Esophagus (tissue), 2 donors: ENCODE measurements at regions not wholly inside any gene's neighbourhood (a gene's known extent, or its start where the extent isn't known, plus 50 kb on each side); places are given as distances from the start of the nearest gene placed in this dataset.

Experiments used
- H3K27ac ChIP-seq, 2 donors: one replicate each; pipeline ENCODE4 v1.5.1; 2013; ENCODE audit warnings: low read depth in 2 of 2, mild to moderate bottlenecking in 2 of 2, inconsistent platforms in 1 of 2, low read length in 1 of 2, moderate library complexity in 1 of 2
- H3K27me3 ChIP-seq, 2 donors: one replicate each; pipeline ENCODE4 v1.6.1; 2013; ENCODE audit warnings: low read length in 2 of 2, control low read depth in 1 of 2, mild to moderate bottlenecking in 1 of 2; ENCODE audit not compliant: insufficient read depth in 2 of 2, control insufficient read depth in 1 of 2
- H3K36me3 ChIP-seq, 2 donors: one replicate each; pipeline ENCODE4 v1.6.1; 2013; ENCODE audit warnings: low read length in 1 of 2; ENCODE audit not compliant: control insufficient read depth in 2 of 2, insufficient read depth in 2 of 2
- H3K4me1 ChIP-seq, 2 donors: one replicate each; pipeline ENCODE4 v1.6.1; 2013; ENCODE audit warnings: low read length in 1 of 2; ENCODE audit not compliant: control insufficient read depth in 2 of 2, insufficient read depth in 2 of 2
- H3K4me3 ChIP-seq, 2 donors: one replicate each; pipeline ENCODE4 v1.5.1; 2013; ENCODE audit warnings: low read length in 2 of 2, mild to moderate bottlenecking in 2 of 2, low read depth in 1 of 2, moderate library complexity in 1 of 2
- H3K9me3 ChIP-seq, 2 donors: one replicate each; pipeline ENCODE4 v1.6.1; 2013; ENCODE audit warnings: mild to moderate bottlenecking in 2 of 2, low read depth in 1 of 2, low read length in 1 of 2, moderate library complexity in 1 of 2; ENCODE audit not compliant: control insufficient read depth in 2 of 2, insufficient read depth in 1 of 2
- WGBS, 2 donors: extraction: QIAGEN DNeasy Blood & Tissue Kit; methylation state at CpG; one replicate each; pipeline ENCODE4 v1.1.7; 2013; 5-methylcytosine and 5-hydroxymethylcytosine counted together
- donor health status: healthy with polysubstance abuse.
- donor health status: Bipolar disorder and iron deficiency.

DNA sequence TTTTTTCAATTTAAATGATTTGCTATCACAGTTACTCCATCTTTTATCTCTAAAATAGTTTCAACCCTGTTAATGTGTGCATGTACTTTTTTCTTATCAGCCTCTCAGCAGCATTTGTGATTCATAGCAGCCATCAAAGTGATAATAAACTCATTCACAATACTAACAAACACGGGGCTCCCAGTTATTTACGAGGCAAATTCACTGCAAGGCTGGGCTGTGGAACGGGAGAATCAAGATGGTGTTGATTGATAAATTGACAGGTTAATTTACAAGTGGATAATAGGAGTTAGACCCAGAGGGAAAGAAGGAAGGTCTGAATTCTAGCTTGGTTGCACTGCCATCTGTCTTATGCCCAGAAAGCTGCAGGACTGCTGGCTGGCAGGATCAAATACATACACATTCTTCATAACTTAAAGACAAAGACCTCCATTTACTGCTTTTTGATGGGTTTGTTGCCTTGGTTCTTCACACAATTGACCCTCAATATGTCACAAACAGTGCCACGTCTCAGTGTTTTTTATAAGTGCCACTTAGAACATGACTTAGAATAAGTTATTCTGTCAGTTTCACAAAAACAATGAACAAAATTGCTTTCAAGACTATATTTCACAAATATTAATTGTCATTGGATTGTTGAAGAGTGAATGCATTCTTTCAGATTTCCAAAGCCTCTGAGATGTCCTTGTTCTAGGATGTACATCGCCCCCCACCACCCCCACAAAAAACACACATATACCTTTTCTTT lies 562.8 kb downstream of the NR2F2 start:
- Histone ChIP-seq H3K4me1 (no peaks in the 10 kb centered on the region), H3K4me3 (no peak overlapping the region), H3K9me3 (no peaks in the 10 kb centered on the region), H3K27me3 (no peaks in the 10 kb centered on the region), H3K36me3 (no peaks in the 10 kb centered on the region), H3K27ac (no peak overlapping the region)
- 35 to 42% methylated on average over 5 of the region's 5 CpGs for whole genome bisulfite sequencing, 2 donors

DNA sequence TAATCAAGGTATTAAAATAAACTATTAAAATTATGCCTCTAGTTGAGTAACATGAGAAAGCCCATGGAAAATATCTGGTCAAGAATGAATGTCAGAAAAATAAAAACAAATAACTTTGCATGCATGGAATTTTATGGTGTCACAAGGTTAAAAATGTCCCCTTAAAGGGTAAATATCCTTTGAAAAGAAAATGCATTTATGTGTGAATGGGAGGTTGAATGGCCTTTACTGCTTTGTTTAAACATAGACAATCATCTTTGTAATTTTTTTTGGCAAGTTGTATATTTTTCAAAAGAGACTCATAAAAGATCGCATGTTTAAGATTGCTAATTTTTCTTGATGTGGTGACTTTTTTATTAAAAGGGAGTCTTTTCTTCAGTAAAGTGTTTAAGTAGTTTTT lies 564.2 kb downstream of the NR2F2 start:
- Histone ChIP-seq H3K9me3 (no peaks in the 10 kb centered on the region), H3K27ac (no peak overlapping the region), H3K4me3 (no peak overlapping the region), H3K36me3 (no peaks in the 10 kb centered on the region), H3K4me1 (no peaks in the 10 kb centered on the region), H3K27me3 (no peaks in the 10 kb centered on the region)
- 59 to 85% methylated on average over 1 of the region's 1 CpG for WGBS, 2 donors

DNA sequence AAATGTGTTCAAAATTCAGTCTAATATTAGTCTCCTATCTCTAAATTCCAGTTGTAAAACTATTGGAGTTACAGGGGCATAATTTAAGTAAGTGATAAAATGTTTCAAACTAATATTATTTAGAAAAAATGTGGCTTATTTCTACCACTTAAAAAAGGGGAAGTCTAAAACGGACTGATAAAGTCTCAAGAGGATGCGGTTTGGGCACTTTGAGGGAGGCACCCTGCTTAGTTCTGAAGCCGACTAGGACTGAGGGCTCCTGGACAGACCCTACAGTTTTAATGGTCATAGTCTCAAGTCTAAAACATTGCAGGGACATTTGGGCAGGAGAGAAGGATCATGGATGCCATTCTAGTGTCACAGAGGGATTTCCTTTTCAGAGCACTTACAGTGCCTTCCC lies 566.3 kb downstream of the NR2F2 start:
- no peak overlapping the region for H3K27ac ChIP-seq
- H3K4me3 ChIP-seq: no peak overlapping the region
- H3K9me3 ChIP-seq: no peaks in the 10 kb centered on the region
- H3K4me1 ChIP-seq: no peaks in the 10 kb centered on the region
- H3K36me3 ChIP-seq: no peaks in the 10 kb centered on the region
- H3K27me3 ChIP-seq: no peaks in the 10 kb centered on the region
- WGBS, 2 donors: 57 to 79% methylated on average over 3 of the region's 3 CpGs

DNA sequence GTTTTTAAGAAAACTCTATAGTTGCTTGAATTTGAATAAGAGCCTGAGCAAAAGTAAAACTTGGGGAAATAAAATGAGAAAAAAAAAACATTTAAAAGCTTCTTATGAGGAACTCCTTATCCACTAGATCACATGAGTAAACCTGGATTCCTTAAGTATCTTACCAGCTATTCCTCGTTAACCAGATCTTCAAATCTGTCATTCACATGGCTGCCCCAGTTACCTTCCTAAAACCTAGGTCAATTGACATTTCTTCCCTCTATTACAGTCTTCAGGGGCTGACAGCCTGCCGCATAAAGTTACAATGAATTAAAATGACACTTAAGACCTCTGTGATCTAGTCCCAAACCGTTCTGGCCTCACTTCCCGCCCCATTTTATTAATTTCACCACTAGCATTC lies 583.6 kb downstream of the NR2F2 start:
- Histone ChIP-seq H3K9me3 (peaks cover 0 to 4% of the 10 kb centered on the region in 2 donors), H3K4me1 (no peaks in the 10 kb centered on the region), H3K27me3 (no peaks in the 10 kb centered on the region), H3K4me3 (no peak overlapping the region), H3K27ac (no peak overlapping the region), H3K36me3 (no peaks in the 10 kb centered on the region)
- WGBS, 2 donors: 80 to 82% methylated on average over 4 of the region's 4 CpGs

DNA sequence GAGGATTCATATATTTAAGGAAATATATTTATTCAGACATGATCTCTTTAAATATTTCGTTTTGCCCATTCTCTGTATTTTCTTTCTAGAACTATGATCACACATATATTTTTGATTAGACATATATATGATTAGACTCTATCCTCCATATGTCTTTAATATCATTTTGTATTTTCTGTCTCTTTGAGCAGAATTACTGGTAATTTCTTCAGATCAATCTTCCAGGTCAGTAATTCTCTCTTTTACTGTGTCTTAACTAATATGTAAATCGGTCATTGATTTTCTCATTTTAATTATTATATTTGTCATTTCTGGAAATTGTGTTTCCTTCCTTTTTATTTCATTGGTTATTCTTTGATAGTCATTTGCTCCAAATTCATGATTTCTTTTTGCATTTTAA lies 586.2 kb downstream of the NR2F2 start:
- H3K9me3 ChIP-seq: peaks cover 0 to 4% of the 10 kb centered on the region in 2 donors
- WGBS, 2 donors: 71 to 79% methylated on average over 2 of the region's 2 CpGs

DNA sequence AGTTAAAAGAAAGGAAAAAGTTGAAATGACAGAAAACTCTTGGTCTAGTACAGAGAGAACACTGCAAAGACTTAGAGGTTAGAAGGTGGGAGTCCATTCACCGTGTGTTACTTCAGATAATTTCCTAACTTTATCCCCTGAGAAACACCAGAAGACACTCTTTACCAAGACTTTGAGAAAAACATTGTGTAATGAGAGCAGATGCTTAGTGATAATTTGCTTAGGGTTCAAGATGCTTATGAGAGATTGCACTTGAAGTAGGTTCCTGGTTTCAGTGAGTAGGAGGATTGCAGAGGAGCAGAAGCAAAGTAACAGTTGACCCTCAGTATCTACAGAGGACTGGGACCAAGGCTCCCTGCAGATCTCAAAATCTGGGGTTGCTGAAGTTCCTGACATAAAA lies 594.1 kb downstream of the NR2F2 start:
- WGBS, 2 donors: 0 to 2% methylated on average over 1 of the region's 1 CpG

More for the DNA sequence above, 586.2 kb downstream of the NR2F2 start:
- Histone ChIP-seq H3K27me3 (no peaks in the 10 kb centered on the region), H3K4me3 (no peak overlapping the region), H3K4me1 (no peaks in the 10 kb centered on the region), H3K27ac (no peak overlapping the region), H3K36me3 (no peaks in the 10 kb centered on the region)

DNA sequence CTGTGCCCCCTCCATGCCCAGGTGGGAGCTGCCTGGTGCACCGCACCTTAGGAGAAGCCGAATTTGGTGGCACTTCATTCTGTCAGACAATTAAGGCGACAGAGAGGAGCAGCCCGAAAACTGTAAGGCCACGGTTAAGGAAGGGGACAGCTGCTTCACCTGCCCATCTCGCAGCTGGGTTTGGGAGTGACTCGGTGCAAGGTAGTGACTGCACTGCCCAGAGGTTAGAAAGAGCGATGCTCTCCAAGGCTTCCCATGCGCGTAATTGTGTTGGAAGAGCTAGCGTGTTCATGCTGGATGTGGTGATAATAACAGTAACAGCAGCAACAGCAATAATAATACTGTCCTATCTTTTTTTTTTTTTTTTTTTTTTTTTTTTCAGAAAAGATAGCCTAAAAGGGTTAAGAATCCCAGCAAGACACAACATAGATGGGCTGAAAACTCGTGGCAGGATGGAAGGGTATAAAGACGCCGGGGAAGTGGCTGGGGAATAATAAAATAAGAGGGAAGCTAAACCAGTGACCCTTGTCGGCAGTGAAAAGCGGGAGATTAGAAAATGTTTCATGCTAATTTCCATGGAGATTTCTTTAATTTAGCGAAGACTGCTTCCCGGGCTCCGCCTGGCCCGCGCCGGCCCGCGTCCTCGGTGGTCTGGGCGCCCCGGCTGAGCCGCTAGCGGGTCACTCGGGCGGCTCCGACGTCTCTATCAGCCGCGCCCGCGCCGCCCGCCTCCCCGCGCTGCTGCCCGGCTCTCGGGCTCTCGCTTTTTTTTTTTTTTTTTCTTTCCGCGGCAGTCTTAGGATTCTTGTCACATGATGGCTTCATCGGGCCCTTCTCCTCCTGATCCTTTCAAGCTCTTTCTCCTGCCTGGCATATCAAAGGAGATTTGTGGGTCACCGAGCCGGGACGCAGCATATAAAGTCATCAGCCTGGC lies 617.1 kb downstream of the NR2F2 start:
- Histone ChIP-seq H3K4me3 (no peak overlapping the region), H3K9me3 (peaks cover 0 to 2% of the 10 kb centered on the region in 2 donors), H3K27me3 (peaks cover 5 to 7% of the 10 kb centered on the region in 2 donors), H3K27ac (no peak overlapping the region), H3K36me3 (no peaks in the 10 kb centered on the region), H3K4me1 (no peaks in the 10 kb centered on the region)
- 26 to 27% methylated on average over 40 to 50 of the region's 50 CpGs for WGBS, 2 donors

More for the DNA sequence above, 594.1 kb downstream of the NR2F2 start:
- Histone ChIP-seq H3K9me3 (no peaks in the 10 kb centered on the region), H3K27ac (no peak overlapping the region), H3K27me3 (no peaks in the 10 kb centered on the region), H3K36me3 (no peaks in the 10 kb centered on the region), H3K4me1 (no peaks in the 10 kb centered on the region), H3K4me3 (no peak overlapping the region)

DNA sequence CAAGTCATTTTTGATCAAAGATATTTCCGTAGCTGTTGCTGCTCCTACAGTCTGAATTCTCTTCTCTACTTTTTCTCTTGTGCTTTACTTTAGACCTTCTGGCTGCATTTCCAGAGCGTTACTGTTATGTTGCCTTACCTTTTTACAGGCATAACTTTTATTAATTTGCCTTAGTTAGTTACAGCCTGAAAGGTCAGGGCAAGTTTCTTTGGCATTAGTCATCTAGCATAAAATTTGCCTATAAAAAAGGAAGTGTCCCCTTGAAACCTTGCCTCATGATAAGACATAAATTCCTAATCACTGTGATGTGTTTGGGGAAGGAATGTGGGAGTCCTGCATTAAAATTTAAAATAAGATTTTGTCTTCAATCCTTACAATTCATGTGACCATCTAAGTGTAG lies 618.5 kb downstream of the NR2F2 start:
- Histone ChIP-seq H3K27ac (no peak overlapping the region), H3K4me3 (no peak overlapping the region), H3K9me3 (peaks cover 0 to 2% of the 10 kb centered on the region in 2 donors), H3K36me3 (no peaks in the 10 kb centered on the region), H3K27me3 (peaks cover 5 to 7% of the 10 kb centered on the region in 2 donors), H3K4me1 (no peaks in the 10 kb centered on the region)
- WGBS, 2 donors: 83 to 91% methylated on average over 2 of the region's 2 CpGs

DNA sequence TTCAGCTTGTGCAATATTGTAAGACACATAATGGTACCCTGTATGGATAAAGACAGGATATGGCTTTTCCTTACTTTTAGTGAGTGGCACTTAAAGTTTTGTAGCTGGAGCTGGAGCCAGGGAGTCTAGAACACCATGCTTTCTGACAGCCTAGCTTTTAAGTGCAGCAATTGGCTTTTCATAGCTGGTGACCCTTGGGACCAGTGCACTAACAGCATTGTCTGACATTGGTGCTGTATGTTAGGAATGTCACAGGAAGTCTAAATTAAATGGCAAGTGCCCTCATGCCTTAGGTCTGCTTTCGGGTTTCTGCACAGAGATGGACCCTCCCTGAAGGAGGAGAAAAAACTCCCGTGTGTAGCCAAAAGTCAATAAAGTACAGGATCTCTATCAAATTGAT lies 628.2 kb downstream of the NR2F2 start:
- Histone ChIP-seq H3K36me3 (no peaks in the 10 kb centered on the region), H3K4me1 (no peaks in the 10 kb centered on the region), H3K27me3 (no peaks in the 10 kb centered on the region), H3K27ac (no peak overlapping the region), H3K9me3 (peaks cover 3 to 7% of the 10 kb centered on the region in 2 donors), H3K4me3 (no peak overlapping the region)
- WGBS, 2 donors: 38 to 49% methylated on average over 2 of the region's 2 CpGs
